ENCODE measurements at regions not wholly inside any gene's neighbourhood (a gene's known extent, or its start where the extent isn't known, plus 50 kb on each side); places are given as distances from the start of the nearest gene placed in this dataset.

- TF ChIP-seq EZH2 (IDR thresholded peaks at IDR 0.05; ENCODE audit: insufficient read depth, poor library complexity, severe bottlenecking) (no peak), EZH2phosphoT487 (IDR thresholded peaks at IDR 0.05; ENCODE audit: insufficient read depth, low read depth) (no peak)
These were observed 533.2 kb downstream of the XYLT1 start for GRCh38 chr16:16937576-16937975.
